Suprapubic skin (tissue), 4 donors: ENCODE measurements at regions not wholly inside any gene's neighbourhood (a gene's known extent, or its start where the extent isn't known, plus 50 kb on each side); places are given as distances from the start of the nearest gene placed in this dataset.

Experiments used
- DNase-seq, 2 donors: peaks; one replicate each; pipeline ENCODE4 v3.0.0-alpha.2; 2019; ENCODE audit warnings: low spot score in 2 of 2
- H3K27ac ChIP-seq: fragments of 200-600 bp; sonication (generic); one replicate; pipeline ENCODE4 v1.5.1; 2019
- H3K27me3 ChIP-seq: fragments of 200-600 bp; sonication (generic); one replicate; pipeline ENCODE4 v1.5.1; 2019
- H3K36me3 ChIP-seq: fragments of 200-600 bp; sonication (generic); one replicate; pipeline ENCODE4 v1.5.1; 2019
- H3K4me1 ChIP-seq: fragments of 200-600 bp; sonication (generic); one replicate; pipeline ENCODE4 v1.5.1; 2019
- H3K4me3 ChIP-seq: fragments of 200-600 bp; sonication (generic); one replicate; pipeline ENCODE4 v1.5.1; 2019; ENCODE audit warnings: mild to moderate bottlenecking
- H3K9me3 ChIP-seq: fragments of 200-600 bp; sonication (generic); one replicate; pipeline ENCODE4 v1.5.1; 2019
- EP300 ChIP-seq: sonication (generic); formaldehyde crosslinking; IDR thresholded peaks from one replicate; pipeline ENCODE4 v1.6.1; 2017; ENCODE audit warnings: antibody characterized with exemption
- POLR2A ChIP-seq, 2 donors: fragments of 450-650 bp; IDR thresholded peaks; one replicate each; pipeline ENCODE4 v1.6.1; 2017; ENCODE audit warnings: antibody characterized with exemption in 2 of 2, mild to moderate bottlenecking in 2 of 2, moderate library complexity in 2 of 2
- POLR2AphosphoS5 ChIP-seq, 3 donors: sonication (generic); formaldehyde crosslinking; IDR thresholded peaks; one replicate each; pipeline ENCODE4 v1.6.1; 2017; ENCODE audit warnings: antibody characterized with exemption in 3 of 3
- WGBS: methylation state at CpG from one replicate; pipeline ENCODE4 v1.1.5; 2018; 5-methylcytosine and 5-hydroxymethylcytosine counted together
- TF ChIP-seq, protein P1 (sequence below), 2 donors: fragments of 200-600 bp in 1 of 2; fragments of 450-650 bp in 1 of 2; sonication (generic) in 1 of 2; IDR thresholded peaks; one replicate each; pipeline ENCODE4 v1.5.1; 2016 to 2019; ENCODE audit warnings: antibody characterized with exemption in 2 of 2, mild to moderate bottlenecking in 1 of 2, moderate library complexity in 1 of 2

DNA sequence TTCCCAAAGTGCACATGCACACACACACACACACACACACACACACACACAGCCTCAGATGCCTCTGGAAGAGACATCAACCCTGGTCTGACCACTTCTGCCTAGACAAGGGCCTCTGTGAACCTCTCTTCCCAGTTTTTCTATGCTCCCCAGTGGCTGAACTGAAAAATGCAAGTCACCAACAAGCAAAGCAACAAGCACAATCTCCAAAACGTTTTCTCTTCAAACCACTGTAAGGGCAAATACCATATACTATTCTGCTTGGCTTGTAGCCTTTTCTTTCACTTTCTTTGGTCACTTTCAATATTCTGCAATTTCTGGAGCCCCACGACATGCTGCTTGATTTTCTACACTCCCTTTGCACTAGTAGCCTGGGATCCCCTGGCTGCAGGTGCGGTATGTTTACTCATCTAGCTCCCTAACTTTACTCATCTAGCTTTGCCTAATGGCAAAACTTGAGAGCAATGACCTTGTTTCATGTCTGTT, 121.4 kb upstream of the DST start:
- Histone ChIP-seq H3K4me3 (no peak overlapping the region), H3K9me3 (no peaks in the 10 kb centered on the region), H3K27me3 (no peaks in the 10 kb centered on the region), H3K36me3 (no peaks in the 10 kb centered on the region), H3K4me1 (peaks cover 6% of the 10 kb centered on the region), H3K27ac (no peak overlapping the region)
- no peak for DNase-seq
- 51% methylated on average over 3 of the region's 3 CpGs for WGBS
- TF ChIP-seq POLR2A (IDR thresholded peaks at IDR 0.05): no peak
- TF ChIP-seq, protein P1, sequence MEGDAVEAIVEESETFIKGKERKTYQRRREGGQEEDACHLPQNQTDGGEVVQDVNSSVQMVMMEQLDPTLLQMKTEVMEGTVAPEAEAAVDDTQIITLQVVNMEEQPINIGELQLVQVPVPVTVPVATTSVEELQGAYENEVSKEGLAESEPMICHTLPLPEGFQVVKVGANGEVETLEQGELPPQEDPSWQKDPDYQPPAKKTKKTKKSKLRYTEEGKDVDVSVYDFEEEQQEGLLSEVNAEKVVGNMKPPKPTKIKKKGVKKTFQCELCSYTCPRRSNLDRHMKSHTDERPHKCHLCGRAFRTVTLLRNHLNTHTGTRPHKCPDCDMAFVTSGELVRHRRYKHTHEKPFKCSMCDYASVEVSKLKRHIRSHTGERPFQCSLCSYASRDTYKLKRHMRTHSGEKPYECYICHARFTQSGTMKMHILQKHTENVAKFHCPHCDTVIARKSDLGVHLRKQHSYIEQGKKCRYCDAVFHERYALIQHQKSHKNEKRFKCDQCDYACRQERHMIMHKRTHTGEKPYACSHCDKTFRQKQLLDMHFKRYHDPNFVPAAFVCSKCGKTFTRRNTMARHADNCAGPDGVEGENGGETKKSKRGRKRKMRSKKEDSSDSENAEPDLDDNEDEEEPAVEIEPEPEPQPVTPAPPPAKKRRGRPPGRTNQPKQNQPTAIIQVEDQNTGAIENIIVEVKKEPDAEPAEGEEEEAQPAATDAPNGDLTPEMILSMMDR (IDR thresholded peaks at IDR 0.05): peak in 1 of 2 donors; percentile 14

DNA sequence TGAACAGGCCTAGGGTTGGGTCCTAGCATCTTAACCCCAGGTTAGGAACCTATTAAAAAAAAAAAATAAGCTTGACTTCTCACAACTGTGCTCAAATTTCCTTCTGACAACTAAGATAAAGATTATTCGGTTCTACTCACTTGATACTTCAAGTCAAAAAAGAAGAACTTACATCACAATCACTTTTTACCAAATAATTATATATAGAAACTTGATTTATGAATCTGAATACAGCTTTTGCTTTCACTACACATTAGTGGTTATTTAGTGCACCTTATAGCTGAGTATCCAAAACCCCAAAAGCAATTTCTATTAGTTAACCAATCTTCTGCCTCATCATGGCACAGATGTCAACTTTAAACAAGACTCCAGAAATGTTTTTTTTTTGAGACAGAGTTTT, 119.0 kb upstream of the DST start:
- Histone ChIP-seq H3K4me3 (no peak overlapping the region), H3K27me3 (no peaks in the 10 kb centered on the region), H3K36me3 (no peaks in the 10 kb centered on the region), H3K4me1 (peaks cover 6% of the 10 kb centered on the region), H3K27ac (no peak overlapping the region), H3K9me3 (no peaks in the 10 kb centered on the region)
- TF ChIP-seq POLR2A (IDR thresholded peaks at IDR 0.05) (no peak), EP300 (no peak), POLR2AphosphoS5 (IDR thresholded peaks at IDR 0.05) (no peak)
- TF ChIP-seq, protein P1 (IDR thresholded peaks at IDR 0.05): no peak
- DNase-seq: no peak
- WGBS: 80% methylated on average over 1 of the region's 1 CpG

DNA sequence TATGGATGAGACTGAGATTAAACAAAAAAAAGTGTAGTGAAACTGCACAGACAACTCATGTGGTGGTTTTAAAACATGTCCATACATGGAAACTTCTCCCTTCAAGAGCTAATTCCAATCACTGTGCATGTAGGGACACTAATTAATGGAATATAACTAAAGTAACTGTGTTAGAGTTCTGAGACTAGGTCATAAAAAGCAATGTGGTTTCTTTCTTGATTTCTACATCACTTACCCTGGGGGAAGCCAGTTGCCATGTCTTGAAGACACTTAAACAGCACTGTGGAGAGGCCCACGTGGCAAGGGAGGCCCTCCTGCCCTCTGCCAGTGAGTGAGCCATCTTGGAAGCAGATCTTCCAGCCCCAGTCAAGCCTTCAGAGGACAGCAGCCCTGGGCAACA, 118.2 kb upstream of the DST start:
- Histone ChIP-seq H3K36me3 (no peaks in the 10 kb centered on the region), H3K9me3 (no peaks in the 10 kb centered on the region), H3K4me3 (no peak overlapping the region), H3K27ac (no peak overlapping the region), H3K4me1 (peaks cover 13% of the 10 kb centered on the region), H3K27me3 (no peaks in the 10 kb centered on the region)
- 38% methylated on average over 1 of the region's 1 CpG for WGBS
- DNase-seq: no peak
- TF ChIP-seq POLR2A (IDR thresholded peaks at IDR 0.05): no peak
- TF ChIP-seq, protein P1 (IDR thresholded peaks at IDR 0.05): no peak
- no peak for TF ChIP-seq POLR2AphosphoS5 (IDR thresholded peaks at IDR 0.05)
- no peak for TF ChIP-seq EP300

DNA sequence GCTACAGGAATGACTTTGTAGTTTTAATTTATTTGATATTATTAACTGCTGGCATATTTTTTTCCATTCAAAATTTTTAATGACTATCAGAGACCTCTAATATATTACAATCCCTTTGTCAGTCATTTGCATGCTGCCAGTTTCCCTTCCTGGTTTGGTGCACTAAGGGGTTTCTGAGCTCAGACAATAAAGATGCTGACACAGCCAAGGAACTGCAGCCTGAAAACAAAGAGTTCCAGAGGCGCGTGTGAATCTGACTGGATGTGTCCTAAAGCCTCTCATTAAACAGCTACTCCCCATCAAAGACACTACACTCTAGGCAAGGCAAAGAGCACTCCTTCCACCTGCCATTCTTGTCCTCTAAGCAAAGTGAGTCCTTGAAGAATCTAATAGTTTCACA, 116.8 kb upstream of the DST start:
- H3K27ac ChIP-seq: no peak overlapping the region
- 28% methylated on average over 2 of the region's 2 CpGs for WGBS
- H3K36me3 ChIP-seq: no peaks in the 10 kb centered on the region
- H3K4me3 ChIP-seq: no peak overlapping the region
- H3K9me3 ChIP-seq: no peaks in the 10 kb centered on the region
- TF ChIP-seq, protein P1 (IDR thresholded peaks at IDR 0.05): no peak
- no peak for TF ChIP-seq EP300
- TF ChIP-seq POLR2AphosphoS5 (IDR thresholded peaks at IDR 0.05): no peak
- TF ChIP-seq POLR2A (IDR thresholded peaks at IDR 0.05): no peak
- no peaks in the 10 kb centered on the region for H3K27me3 ChIP-seq
- peaks cover 10% of the 10 kb centered on the region for H3K4me1 ChIP-seq
- no peak for DNase-seq

DNA sequence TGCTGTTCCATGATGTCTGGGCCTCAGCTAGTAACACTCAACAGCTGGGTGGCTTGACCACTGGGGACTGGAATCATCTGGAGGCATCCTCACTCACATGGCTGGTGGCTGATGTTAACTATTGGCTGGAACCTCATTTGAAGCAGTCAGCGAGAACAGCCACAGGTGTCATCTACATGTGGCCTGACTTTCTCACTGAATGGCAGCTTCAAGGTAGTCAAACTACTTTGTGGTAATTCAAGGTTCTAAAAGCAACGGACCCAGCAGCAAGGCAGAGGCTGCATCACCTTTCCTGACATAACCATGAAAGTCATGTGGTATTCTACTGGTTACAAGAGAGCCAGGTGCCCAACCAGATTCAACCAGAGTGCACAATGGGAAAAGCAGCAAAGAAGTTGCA, 115.9 kb upstream of the DST start:
- WGBS: 91% methylated on average over 2 of the region's 2 CpGs
- TF ChIP-seq, protein P1 (IDR thresholded peaks at IDR 0.05): no peak
- TF ChIP-seq POLR2AphosphoS5 (IDR thresholded peaks at IDR 0.05) (no peak), EP300 (no peak), POLR2A (IDR thresholded peaks at IDR 0.05) (no peak)
- no peaks in the 10 kb centered on the region for H3K27me3 ChIP-seq

More for the DNA sequence above, 115.9 kb upstream of the DST start:
- H3K27ac ChIP-seq: no peak overlapping the region
- H3K4me1 ChIP-seq: peaks cover 10% of the 10 kb centered on the region
- no peak for DNase-seq
- no peaks in the 10 kb centered on the region for H3K36me3 ChIP-seq
- H3K4me3 ChIP-seq: no peak overlapping the region
- no peaks in the 10 kb centered on the region for H3K9me3 ChIP-seq
